EL (cell line): ENCODE measurements at regions not wholly inside any gene's neighbourhood (a gene's known extent, or its start where the extent isn't known, plus 50 kb on each side); places are given as distances from the start of the nearest gene placed in this dataset.

Experiments used
- DNase-seq: peaks from one replicate; pipeline ENCODE4 v3.0.0-alpha.2; 2016

- DNase-seq = no peak
Measured at GRCh38 chr20:39888310-39888709, 800.7 kb downstream of the MAFB start.

- DNase-seq = no peak
Measured at GRCh38 chr20:39886650-39887190, 802.3 kb downstream of the MAFB start.

- peak; percentile 96 for DNase-seq
Measured at GRCh38 chr20:39885975-39886649, 802.9 kb downstream of the MAFB start.

GRCh38 chr20:39882806-39883205, 806.2 kb downstream of the MAFB start:
- DNase-seq = no peak

GRCh38 chr20:39880890-39881289, 808.1 kb downstream of the MAFB start:
- DNase-seq = peak; percentile 51

- DNase-seq = no peak
Measured at GRCh38 chr20:39879296-39879695, 809.7 kb downstream of the MAFB start.

GRCh38 chr20:39878809-39879208, 810.2 kb downstream of the MAFB start:
- no peak for DNase-seq

GRCh38 chr20:39878320-39878719, 810.7 kb downstream of the MAFB start:
- no peak for DNase-seq

GRCh38 chr20:39877788-39878187, 811.2 kb downstream of the MAFB start:
- DNase-seq = no peak

GRCh38 chr20:39876976-39877635, 811.9 kb downstream of the MAFB start:
- peak; percentile 22 for DNase-seq

- no peak for DNase-seq
Measured at GRCh38 chr20:39875492-39876110, 813.4 kb downstream of the MAFB start.

GRCh38 chr20:39874049-39874893, 814.8 kb downstream of the MAFB start:
- peak; percentile 90 for DNase-seq

GRCh38 chr20:39873286-39873685, 815.8 kb downstream of the MAFB start:
- no peak for DNase-seq

- no peak for DNase-seq
Measured at GRCh38 chr20:39871013-39871412, 818.0 kb downstream of the MAFB start.

GRCh38 chr20:39865446-39865845, 823.6 kb downstream of the MAFB start:
- no peak for DNase-seq

- DNase-seq = no peak
Measured at GRCh38 chr20:39862470-39862891, 826.6 kb downstream of the MAFB start.

- no peak for DNase-seq
Measured at GRCh38 chr20:39861381-39861780, 827.7 kb downstream of the MAFB start.

GRCh38 chr20:39857835-39858234, 831.2 kb downstream of the MAFB start:
- no peak for DNase-seq

- DNase-seq = no peak
Measured at GRCh38 chr20:39857187-39857586, 831.8 kb downstream of the MAFB start.

- DNase-seq = peak; percentile 66
Measured at GRCh38 chr20:39855799-39856198, 833.2 kb downstream of the MAFB start.

- no peak for DNase-seq
Measured at GRCh38 chr20:39855056-39855455, 834.0 kb downstream of the MAFB start.

- DNase-seq = peak; percentile 92
Measured at GRCh38 chr20:39853636-39854035, 835.4 kb downstream of the MAFB start.

GRCh38 chr20:39853050-39853449, 836.0 kb downstream of the MAFB start:
- peak; percentile 38 for DNase-seq
